Activated B cell treated with CpG ODN at 0.5 μM for 24 hours (primary cell): ENCODE measurements at regions not wholly inside any gene's neighbourhood (a gene's known extent, or its start where the extent isn't known, plus 50 kb on each side); places are given as distances from the start of the nearest gene placed in this dataset.

Experiments used
- ATAC-seq: fragments of 200-7000 bp; cut with Tn5 transposase; one replicate; pipeline ENCODE4 v1.10.0; 2021; ENCODE audit warnings: low read depth, mild to moderate bottlenecking, moderate library complexity
- CTCF ChIA-PET: fragments of 350-600 bp; sonication (Branson Sonifier 250); formaldehyde crosslinking; loops from one replicate; lab custom pipeline; 2021; ENCODE audit warnings: antibody characterized with exemption; lab: Charles Lee
- POLR2A ChIA-PET: fragments of 350-600 bp; sonication (Branson Sonifier 250); formaldehyde crosslinking; loops from one replicate; lab custom pipeline; 2021; ENCODE audit warnings: antibody characterized with exemption; lab: Charles Lee
- DNase-seq: peaks from one replicate; pipeline ENCODE4 v3.0.0; 2022
- H3K27ac Mint-ChIP-seq: one replicate; pipeline ENCODE4 v1.8.0; 2020; ENCODE audit warnings: mixed read lengths
- H3K27me3 Mint-ChIP-seq: one replicate; pipeline ENCODE4 v1.8.0; 2021; ENCODE audit warnings: mixed read lengths
- H3K36me3 Mint-ChIP-seq: one replicate; pipeline ENCODE4 v1.8.0; 2021; ENCODE audit warnings: low read depth, mixed read lengths
- H3K4me1 Mint-ChIP-seq: one replicate; pipeline ENCODE4 v1.8.0; 2021; ENCODE audit warnings: mixed read lengths
- H3K4me3 Mint-ChIP-seq: one replicate; pipeline ENCODE4 v1.8.0; 2020; ENCODE audit warnings: mild to moderate bottlenecking, mixed read lengths
- H3K9me3 Mint-ChIP-seq: one replicate; pipeline ENCODE4 v1.8.0; 2020; ENCODE audit warnings: mixed read lengths
- CTCF ChIP-seq: fragments of 200-600 bp; IDR thresholded peaks from one replicate; pipeline ENCODE4 v1.8.0; 2022; ENCODE audit warnings: antibody characterized with exemption, mild to moderate bottlenecking
- intact Hi-C: fragments of 100-400 bp; cut with micrococcal nuclease; formaldehyde crosslinking; loops from one replicate; pipeline ENCODE4 v1.15.1; 2024

- no peaks in the 10 kb centered on the region for H3K27me3 Mint-ChIP-seq
- no peak overlapping the region for H3K4me3 Mint-ChIP-seq
- ChIA-PET POLR2A (no interaction called here), CTCF (no interaction called here)
- no peak for ATAC-seq
- no peak for TF ChIP-seq CTCF
- H3K4me1 Mint-ChIP-seq, result no peaks in the 10 kb centered on the region
- no peaks in the 10 kb centered on the region for H3K36me3 Mint-ChIP-seq
- intact Hi-C loops, result no loop called here
- no peak for DNase-seq
- no peaks in the 10 kb centered on the region for H3K9me3 Mint-ChIP-seq
- no peak overlapping the region for H3K27ac Mint-ChIP-seq
Observed at GRCh38 chr12:42767326-42767954, 177.9 kb upstream of the PRICKLE1 start.

GRCh38 chr12:42766754-42767153, 177.2 kb upstream of the PRICKLE1 start:
- DNase-seq (no peak), ATAC-seq (no peak)
- intact Hi-C loops, result no loop called here
- CTCF ChIA-PET, result no interaction called here
- H3K36me3 Mint-ChIP-seq, result no peaks in the 10 kb centered on the region
- no peak overlapping the region for H3K27ac Mint-ChIP-seq
- no peaks in the 10 kb centered on the region for H3K9me3 Mint-ChIP-seq
- no peaks in the 10 kb centered on the region for H3K27me3 Mint-ChIP-seq
- POLR2A ChIA-PET, result no interaction called here
- H3K4me1 Mint-ChIP-seq, result no peaks in the 10 kb centered on the region
- H3K4me3 Mint-ChIP-seq, result no peak overlapping the region
- TF ChIP-seq CTCF, result no peak

GRCh38 chr12:42766026-42766425, 176.5 kb upstream of the PRICKLE1 start:
- ChIA-PET POLR2A (no interaction called here), CTCF (no interaction called here)
- H3K9me3 Mint-ChIP-seq, result no peaks in the 10 kb centered on the region
- no peak overlapping the region for H3K4me3 Mint-ChIP-seq
- ATAC-seq (no peak), DNase-seq (no peak)
- H3K27ac Mint-ChIP-seq, result no peak overlapping the region
- TF ChIP-seq CTCF, result no peak
- no peaks in the 10 kb centered on the region for H3K36me3 Mint-ChIP-seq
- no peaks in the 10 kb centered on the region for H3K4me1 Mint-ChIP-seq
- H3K27me3 Mint-ChIP-seq, result no peaks in the 10 kb centered on the region
- intact Hi-C loops, result no loop called here

- no peak for ATAC-seq
- H3K4me3 Mint-ChIP-seq, result no peak overlapping the region
- no peaks in the 10 kb centered on the region for H3K27me3 Mint-ChIP-seq
- no peaks in the 10 kb centered on the region for H3K4me1 Mint-ChIP-seq
- no peak for TF ChIP-seq CTCF
- POLR2A ChIA-PET, result no interaction called here
- no peak for DNase-seq
- CTCF ChIA-PET, result no interaction called here
- no peaks in the 10 kb centered on the region for H3K36me3 Mint-ChIP-seq
- intact Hi-C loops, result no loop called here
- H3K27ac Mint-ChIP-seq, result no peak overlapping the region
- H3K9me3 Mint-ChIP-seq, result no peaks in the 10 kb centered on the region
Observed at GRCh38 chr12:42763682-42764081, 174.1 kb upstream of the PRICKLE1 start.

GRCh38 chr12:42762395-42762925, 172.9 kb upstream of the PRICKLE1 start:
- Mint-ChIP-seq H3K27ac (no peak overlapping the region), H3K36me3 (no peaks in the 10 kb centered on the region), H3K27me3 (no peaks in the 10 kb centered on the region), H3K4me1 (no peaks in the 10 kb centered on the region), H3K9me3 (no peaks in the 10 kb centered on the region), H3K4me3 (no peak overlapping the region)
- DNase-seq, result no peak
- TF ChIP-seq CTCF, result no peak
- ChIA-PET CTCF (no interaction called here), POLR2A (no interaction called here)
- intact Hi-C loops, result no loop called here
- no peak for ATAC-seq
